ENCODE measurements at regions not wholly inside any gene's neighbourhood (a gene's known extent, or its start where the extent isn't known, plus 50 kb on each side); places are given as distances from the start of the nearest gene placed in this dataset.
"Not testable (repeated sequence)": the region's sequence is repeated elsewhere in the genome, so short reads cannot be mapped to it uniquely, and the experiment has no call there.

DNA sequence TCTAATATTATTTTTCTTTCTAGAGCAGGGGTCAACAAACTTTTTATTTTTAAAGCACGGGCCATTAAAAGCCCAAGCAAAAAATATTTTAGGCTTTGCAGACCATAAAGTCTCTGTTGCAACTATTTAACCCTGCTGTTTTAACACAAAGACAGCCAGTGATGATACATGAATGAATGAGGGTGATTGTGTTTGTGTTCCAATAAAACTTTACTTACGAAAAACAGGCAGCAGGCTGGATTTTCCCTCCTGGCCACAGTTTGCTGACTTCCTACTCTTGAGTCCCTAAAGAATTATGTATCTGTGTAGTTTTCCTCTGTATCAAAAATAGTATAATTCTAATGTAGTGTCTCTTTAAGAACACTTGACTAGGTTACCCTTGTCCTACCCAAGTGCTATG lies 402.0 kb downstream of the ADCYAP1 start:
- no peak for DNase-seq

- DNase-seq = no peak
These were observed 404.0 kb downstream of the ADCYAP1 start for GRCh38 chr18:1308686-1309085.

DNA sequence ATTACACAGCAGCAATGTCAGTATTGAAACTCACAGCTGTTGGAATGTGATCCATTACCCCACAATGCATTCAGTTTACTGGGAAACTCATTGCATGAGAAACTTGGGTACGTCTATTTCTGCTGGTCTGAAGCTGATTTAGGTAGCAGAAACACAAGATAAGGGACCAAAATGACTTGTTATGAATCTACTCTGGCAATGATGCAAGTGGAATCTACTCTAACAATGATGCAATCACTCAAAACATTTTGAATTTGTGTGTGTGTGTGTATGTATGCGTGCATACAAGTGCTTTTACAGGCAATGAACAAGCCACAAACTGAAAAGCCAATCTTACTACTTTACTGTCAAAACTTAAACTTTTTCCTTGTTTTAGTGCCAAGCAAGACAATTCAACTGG lies 406.7 kb downstream of the ADCYAP1 start:
- no peak for DNase-seq

DNA sequence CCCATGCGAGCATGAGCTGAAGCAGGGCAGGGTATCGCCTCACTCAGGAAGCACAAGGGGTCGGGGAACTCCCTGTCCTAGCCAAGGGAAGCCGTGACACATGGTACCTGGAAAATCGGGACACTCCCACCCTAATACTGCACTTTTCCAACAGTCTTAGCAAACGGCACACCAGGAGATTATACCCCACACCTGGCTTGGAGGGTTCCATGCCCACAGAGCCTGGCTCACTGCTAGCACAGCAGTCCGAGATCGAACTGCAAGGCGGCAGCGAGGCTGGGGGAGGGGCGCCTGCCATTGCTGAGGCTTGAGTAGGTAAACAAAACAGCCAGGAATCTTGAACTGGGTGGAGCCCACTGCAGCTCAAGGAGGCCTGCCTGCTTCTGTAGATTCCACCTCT lies 430.7 kb downstream of the ADCYAP1 start:
- not testable (repeated sequence) for DNase-seq

GRCh38 chr18:1350931-1351450 lies 446.3 kb downstream of the ADCYAP1 start:
- no peak for DNase-seq

DNA sequence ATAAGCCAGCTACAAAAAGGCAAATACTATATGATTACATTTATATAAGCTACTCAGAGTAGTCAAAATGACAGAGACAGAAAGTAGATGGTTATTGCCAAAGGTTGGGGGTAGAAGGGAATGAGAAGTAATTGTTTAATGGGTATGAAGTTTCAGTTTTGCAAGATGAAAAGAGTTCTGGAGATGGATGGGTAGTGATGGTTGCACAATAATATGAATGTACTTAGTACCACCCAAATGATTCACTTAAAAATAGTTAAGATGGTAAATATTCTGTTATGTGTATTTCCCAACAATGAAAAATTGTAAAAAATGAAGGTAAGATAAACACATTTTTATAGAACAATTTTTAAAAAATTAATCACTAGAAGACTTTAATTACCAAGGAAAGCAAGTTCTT lies 448.4 kb downstream of the ADCYAP1 start:
- DNase-seq = no peak

DNA sequence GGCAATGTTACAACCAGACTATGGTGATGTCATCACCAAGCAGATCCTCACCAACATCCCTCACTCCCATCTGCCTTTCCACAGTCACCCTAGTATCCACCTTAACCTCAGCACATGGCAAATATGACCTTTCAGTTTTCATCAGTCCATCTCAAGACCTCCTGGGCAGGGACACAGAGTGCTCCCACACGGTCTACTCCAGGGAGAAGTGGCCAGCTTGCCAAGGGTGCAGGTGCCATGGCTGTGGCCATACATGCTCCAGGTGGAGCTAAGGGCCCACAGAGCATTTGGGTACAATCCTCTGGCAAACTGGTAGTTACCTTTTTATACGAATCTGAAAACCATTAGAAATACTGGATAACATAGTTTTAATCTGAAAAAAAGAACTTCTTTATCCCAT lies 453.1 kb downstream of the ADCYAP1 start:
- DNase-seq = no peak

DNA sequence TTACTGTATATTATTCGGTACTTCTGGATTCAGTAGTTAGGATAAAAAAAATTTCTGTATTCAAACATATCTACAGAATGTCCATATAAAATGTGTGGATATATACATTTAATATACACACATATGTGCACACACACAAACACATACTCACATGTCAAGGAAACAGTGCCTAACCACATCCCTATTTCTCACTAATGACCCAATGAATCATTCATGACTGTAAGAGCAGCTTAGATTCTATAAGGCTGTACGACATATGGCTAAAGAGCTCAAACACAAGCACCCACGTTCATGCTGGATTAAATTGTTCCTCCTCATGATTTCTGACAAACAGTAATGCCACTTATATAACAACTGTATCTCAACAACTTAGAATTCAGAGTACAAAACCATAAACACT lies 457.3 kb downstream of the ADCYAP1 start:
- no peak for DNase-seq

- no peak for DNase-seq
These were observed 465.9 kb downstream of the ADCYAP1 start for GRCh38 chr18:1370552-1370951.

- DNase-seq = no peak
These were observed 467.1 kb downstream of the ADCYAP1 start for GRCh38 chr18:1371724-1372123.

GRCh38 chr18:1383465-1383864 lies 478.8 kb downstream of the ADCYAP1 start:
- DNase-seq = no peak

DNA sequence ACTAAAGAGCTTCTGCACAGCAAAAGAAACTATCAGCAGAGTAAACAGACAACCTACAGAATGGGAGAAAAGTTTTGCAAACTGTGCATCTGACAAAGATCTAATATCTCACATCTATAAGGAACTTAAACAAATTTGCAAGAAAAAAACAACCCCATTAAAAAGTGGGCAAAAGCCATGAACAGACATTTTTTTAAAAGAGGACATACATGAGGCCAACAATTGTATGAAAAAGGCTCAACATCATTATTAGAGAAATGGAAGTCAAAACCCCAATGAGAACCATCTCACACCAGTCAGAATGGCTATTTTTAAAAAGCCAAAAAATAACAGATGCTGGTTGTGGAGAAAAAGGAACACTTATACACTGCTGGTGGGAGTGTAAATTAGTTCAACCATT lies 483.8 kb downstream of the ADCYAP1 start:
- DNase-seq = not testable (repeated sequence)

DNA sequence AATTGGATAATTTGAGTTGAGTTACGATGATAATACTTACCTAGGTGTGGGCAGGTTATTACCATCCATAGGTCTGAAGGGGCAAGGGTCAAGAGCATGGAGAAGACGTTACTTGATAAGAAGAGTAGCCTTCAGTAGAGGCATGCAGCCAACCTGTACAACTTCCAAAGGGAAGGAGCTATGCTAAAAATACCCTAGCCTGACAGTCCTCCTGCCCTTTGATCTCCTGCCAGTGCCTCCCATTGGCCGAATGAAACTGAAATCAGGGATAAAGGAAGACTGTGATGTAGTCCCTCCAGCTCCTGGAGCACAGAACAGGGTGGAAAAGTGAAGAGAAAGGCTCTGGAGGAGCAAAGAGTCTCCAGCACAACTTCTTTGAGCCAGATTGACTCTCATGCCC lies 487.4 kb downstream of the ADCYAP1 start:
- DNase-seq = no peak

DNA sequence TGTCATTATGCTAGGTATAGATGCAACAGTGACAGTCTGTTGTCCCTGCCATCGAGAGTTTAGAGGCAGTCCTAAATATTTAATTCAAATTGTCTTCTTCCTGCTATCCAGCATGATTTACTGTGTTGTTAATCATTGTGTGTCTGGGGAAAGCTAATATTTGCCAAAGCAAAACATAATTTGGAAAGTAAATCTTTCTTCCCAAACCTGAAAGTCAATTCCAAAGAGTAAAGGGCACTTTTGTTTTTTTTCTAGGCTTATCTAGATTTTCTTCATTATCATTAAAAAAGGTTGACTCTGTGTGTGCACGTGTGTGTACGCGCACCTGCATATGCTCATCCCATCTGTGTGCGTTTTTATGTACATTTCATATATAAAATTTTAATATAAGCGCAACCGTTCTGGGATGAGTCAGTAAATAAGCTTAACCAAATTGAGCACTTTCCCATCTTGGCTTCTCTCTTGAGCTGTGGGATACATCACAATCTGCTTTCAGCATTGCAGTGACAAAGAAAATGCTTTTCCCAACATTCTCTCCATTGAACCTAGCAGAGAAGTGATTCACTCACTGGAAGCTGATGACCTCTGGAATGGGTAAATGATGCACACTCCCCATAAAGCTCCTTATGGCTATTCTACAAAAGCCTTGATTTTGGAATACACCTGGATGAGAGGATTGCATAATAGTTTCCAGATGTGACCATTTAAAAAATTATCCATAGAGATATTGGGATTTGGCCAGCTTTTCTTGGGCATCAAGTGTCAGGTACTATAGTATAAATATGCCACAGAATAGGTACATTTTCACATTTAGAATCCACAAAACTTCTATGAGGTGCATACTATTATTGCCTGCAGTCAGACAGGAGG lies 488.4 kb downstream of the ADCYAP1 start:
- DNase-seq = no peak

- DNase-seq = no peak
These were observed 489.3 kb downstream of the ADCYAP1 start for GRCh38 chr18:1393929-1394328.

DNA sequence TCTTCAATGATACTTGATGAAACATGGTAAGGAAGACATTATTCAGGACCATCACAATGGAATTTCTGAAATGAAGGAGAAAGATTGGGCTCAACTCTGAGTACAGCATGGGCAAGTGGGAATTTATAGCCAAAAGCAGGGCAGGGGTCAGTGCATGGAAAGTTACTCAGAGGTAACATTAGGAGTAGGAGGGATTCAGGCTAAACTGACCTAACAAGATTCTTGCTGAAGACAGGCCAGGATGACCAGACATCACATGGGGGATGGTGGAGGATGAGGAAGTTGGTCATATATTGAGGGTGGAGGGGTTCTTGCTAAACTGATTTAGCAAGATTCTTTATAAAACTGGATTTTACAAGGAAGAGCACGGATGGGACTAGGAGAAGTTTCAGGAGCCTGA lies 489.8 kb downstream of the ADCYAP1 start:
- DNase-seq = no peak

DNA sequence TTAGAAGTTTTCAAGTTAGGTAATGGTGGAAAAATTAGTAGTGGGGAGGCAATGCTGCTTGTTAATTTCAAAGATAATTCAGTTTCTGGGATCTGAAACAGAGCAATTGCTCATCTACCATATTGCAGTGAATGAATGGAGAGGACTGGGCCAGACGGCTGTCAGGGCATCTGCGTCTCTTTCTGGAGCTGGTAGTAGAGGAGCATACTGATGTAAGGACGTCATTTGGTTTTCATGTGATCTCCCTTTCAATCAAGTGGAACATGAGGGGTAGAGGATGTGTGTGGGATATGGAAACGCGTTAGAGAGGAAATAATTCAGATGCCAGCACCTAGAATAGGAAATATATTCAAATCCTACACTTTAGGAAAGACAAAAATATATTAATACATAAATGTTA lies 490.3 kb downstream of the ADCYAP1 start:
- DNase-seq = peak; percentile 62

DNA sequence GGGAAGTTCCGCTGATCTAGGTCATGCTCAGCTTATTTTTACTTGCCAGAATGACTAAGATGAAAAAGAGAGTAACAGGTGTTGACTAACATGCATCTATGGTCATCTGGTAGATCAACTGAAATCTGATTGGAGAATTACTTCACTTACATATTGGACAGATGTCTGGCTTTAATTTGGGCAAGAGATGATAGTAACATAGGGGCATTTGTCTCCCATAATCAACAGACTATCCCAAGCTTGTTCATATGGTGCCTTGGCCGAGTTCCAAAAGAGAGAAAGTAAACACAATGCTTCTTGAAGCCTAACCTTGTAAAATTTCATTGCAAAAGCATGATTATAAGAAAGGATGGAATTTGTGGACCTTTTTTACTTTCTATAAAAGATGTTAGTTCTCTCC lies 503.7 kb downstream of the ADCYAP1 start:
- DNase-seq = peak; percentile 91

DNA sequence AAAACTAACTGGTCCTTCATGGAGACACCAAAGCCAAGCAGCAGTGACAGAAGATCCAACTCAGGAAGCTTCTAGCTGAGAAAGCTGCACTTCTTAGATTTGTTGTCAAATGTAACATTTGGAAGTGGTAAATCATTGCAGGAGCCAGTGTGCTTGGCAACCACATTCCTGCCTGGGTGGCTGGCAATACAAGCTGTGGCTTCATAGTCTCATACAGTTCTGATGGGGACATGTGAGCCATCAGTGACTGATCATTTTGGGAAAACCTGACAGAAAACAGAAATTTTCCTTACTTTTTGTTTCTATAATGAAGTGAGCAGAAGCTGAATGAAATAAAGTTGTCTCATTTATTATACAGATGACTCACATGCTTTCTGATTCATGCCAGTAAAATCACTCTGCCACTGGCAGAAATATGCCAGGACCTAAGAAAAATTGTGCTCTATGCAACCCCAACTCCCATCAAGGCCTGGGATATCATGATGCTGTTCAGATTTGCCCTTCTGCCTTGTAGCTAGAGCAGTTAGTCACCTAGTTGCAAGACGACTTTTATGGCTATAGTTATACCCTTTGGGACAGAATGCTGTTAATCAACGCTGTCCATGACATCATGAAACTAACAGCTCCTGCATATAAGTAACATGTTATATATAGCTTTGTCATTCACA lies 508.1 kb downstream of the ADCYAP1 start:
- DNase-seq = no peak

DNA sequence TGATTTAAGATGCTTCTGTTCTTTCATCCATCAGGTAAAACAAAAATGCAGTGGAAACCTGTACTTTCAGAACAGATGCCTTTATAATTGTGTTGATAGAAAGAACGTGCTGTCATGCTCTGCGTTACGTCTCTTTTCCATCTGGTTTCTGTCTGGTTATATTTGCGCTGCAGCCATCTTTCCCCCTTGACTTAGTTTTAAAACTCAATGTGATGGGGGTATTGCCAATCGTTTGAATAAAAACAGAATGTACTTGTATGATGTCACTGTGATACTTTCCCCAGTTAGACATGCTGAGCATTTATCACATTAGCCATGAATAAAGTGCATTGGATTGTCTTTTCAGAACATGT lies 508.6 kb downstream of the ADCYAP1 start:
- DNase-seq = no peak

DNA sequence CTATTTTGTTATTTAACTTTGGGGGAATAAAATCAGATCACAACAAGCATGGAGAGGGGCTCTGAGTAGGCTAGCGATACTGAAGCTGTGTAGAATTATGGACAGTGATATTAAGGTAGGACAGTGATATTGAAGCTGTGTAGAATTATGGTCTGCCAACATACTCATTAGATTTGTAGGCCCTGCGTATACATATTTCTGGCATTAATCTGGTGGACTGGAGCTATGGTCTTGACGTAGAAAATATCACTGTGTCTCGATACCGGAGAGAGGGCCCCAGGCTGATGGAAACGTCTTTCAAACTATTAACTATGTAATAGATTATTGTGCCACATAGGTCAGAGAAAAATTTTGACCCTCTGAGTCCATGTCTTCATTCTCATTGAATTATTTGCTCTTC lies 511.4 kb downstream of the ADCYAP1 start:
- no peak for DNase-seq

GRCh38 chr18:1421502-1421901 lies 516.8 kb downstream of the ADCYAP1 start:
- DNase-seq = no peak

DNA sequence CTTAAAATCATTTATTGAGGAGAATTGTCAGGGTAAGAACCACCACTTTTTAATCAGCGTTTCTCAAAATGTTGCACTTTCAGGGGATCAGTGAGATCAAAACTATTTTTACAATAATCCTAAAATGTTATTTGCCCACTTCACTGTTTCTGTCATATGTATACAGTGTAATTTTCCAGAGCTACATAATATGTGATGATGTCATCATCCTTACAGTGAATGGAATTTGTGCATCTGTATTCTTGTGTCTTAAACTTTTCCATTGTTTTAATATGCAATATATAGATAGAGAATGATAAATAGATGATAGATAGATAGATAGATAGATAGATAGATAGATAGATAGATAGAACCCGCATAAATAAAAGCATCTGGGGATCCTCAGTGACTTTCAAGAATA lies 518.0 kb downstream of the ADCYAP1 start:
- no peak for DNase-seq

- no peak for DNase-seq
These were observed 521.0 kb downstream of the ADCYAP1 start for GRCh38 chr18:1425679-1426078.

Measured in NCI-H1694 treated with DMSO at 0.1 percent for 48 hours (cell line).